ENCODE measurements at regions not wholly inside any gene's neighbourhood (a gene's known extent, or its start where the extent isn't known, plus 50 kb on each side); places are given as distances from the start of the nearest gene placed in this dataset.

GRCh38 chr15:70469651-70470555 lies 293.5 kb downstream of the UACA start:
- peaks cover 10% of the 10 kb centered on the region for H3K4me1 ChIP-seq (ENCODE audit: control insufficient read depth, insufficient read depth, low read length, poor library complexity, severe bottlenecking)
- H3K27ac ChIP-seq (ENCODE audit: low read depth, low read length, severe bottlenecking) = no peak overlapping the region
- H3K4me3 ChIP-seq (ENCODE audit: extremely low read depth, insufficient read depth, low read length, poor library complexity, severe bottlenecking) = no peak overlapping the region
- no peaks in the 10 kb centered on the region for H3K36me3 ChIP-seq (ENCODE audit: control insufficient read depth, insufficient read depth, low read length)
- 86 to 90% methylated on average over 7 to 9 of the region's 16 CpGs for WGBS, 2 experiments (ENCODE audit: insufficient coverage in 2 of 2)
- H3K9me3 ChIP-seq (ENCODE audit: control insufficient read depth, low read length) = no peaks in the 10 kb centered on the region

GRCh38 chr15:70469182-70469581 lies 294.2 kb downstream of the UACA start:
- H3K9me3 ChIP-seq (ENCODE audit: control insufficient read depth, low read length) = no peaks in the 10 kb centered on the region
- no peak overlapping the region for H3K4me3 ChIP-seq (ENCODE audit: extremely low read depth, insufficient read depth, low read length, poor library complexity, severe bottlenecking)
- 83 to 93% methylated on average over 2 of the region's 3 CpGs for WGBS, 2 experiments (ENCODE audit: insufficient coverage in 2 of 2)
- peaks cover 2% of the 10 kb centered on the region for H3K4me1 ChIP-seq (ENCODE audit: control insufficient read depth, insufficient read depth, low read length, poor library complexity, severe bottlenecking)
- H3K36me3 ChIP-seq (ENCODE audit: control insufficient read depth, insufficient read depth, low read length) = no peaks in the 10 kb centered on the region
- no peak overlapping the region for H3K27ac ChIP-seq (ENCODE audit: low read depth, low read length, severe bottlenecking)

DNA sequence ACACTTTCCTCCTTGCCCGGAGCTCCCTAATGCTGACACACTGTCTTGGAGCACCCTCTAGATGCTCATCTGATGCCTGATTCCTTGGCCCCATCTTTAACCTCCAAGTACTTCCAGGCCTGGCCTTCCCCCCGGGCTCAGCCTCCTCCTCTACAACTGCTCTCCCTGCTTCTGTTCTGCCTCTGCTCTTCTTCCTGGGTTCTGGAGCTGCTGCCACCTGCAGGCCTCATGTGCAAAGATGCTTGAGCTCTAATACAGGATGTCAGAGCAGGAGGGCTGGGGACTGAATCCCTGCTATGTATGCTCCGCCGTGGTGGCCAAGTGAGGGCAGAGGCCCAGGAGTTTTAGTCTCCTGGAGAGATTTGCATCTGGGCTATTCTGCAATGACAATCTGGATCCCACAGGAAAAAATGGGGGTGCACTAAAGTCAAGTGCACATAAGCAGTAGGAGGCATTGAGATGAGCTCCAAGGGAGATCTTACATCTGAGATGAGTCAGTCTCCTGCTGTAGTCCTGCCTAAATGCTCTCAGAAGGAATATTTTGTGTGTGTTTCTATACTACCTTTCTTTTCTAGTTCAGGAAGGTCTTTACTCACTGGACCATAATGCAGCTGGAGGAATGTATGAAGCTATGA lies 296.3 kb downstream of the UACA start:
- Histone ChIP-seq H3K27ac (ENCODE audit: low read depth, low read length, severe bottlenecking) (no peak overlapping the region), H3K4me3 (ENCODE audit: extremely low read depth, insufficient read depth, low read length, poor library complexity, severe bottlenecking) (no peak overlapping the region), H3K9me3 (ENCODE audit: control insufficient read depth, low read length) (no peaks in the 10 kb centered on the region), H3K36me3 (ENCODE audit: control insufficient read depth, insufficient read depth, low read length) (no peaks in the 10 kb centered on the region), H3K4me1 (ENCODE audit: control insufficient read depth, insufficient read depth, low read length, poor library complexity, severe bottlenecking) (no peaks in the 10 kb centered on the region)
- WGBS, 2 experiments (ENCODE audit: insufficient coverage in 2 of 2) = 53 to 58% methylated on average over 2 to 3 of the region's 4 CpGs

GRCh38 chr15:70466305-70466704 lies 297.1 kb downstream of the UACA start:
- H3K36me3 ChIP-seq (ENCODE audit: control insufficient read depth, insufficient read depth, low read length) = no peaks in the 10 kb centered on the region
- no peaks in the 10 kb centered on the region for H3K9me3 ChIP-seq (ENCODE audit: control insufficient read depth, low read length)
- H3K27ac ChIP-seq (ENCODE audit: low read depth, low read length, severe bottlenecking) = no peak overlapping the region
- H3K4me3 ChIP-seq (ENCODE audit: extremely low read depth, insufficient read depth, low read length, poor library complexity, severe bottlenecking) = no peak overlapping the region
- WGBS, 2 experiments (ENCODE audit: insufficient coverage in 2 of 2) = 40 to 58% methylated on average over 2 to 3 of the region's 3 CpGs
- no peaks in the 10 kb centered on the region for H3K4me1 ChIP-seq (ENCODE audit: control insufficient read depth, insufficient read depth, low read length, poor library complexity, severe bottlenecking)

DNA sequence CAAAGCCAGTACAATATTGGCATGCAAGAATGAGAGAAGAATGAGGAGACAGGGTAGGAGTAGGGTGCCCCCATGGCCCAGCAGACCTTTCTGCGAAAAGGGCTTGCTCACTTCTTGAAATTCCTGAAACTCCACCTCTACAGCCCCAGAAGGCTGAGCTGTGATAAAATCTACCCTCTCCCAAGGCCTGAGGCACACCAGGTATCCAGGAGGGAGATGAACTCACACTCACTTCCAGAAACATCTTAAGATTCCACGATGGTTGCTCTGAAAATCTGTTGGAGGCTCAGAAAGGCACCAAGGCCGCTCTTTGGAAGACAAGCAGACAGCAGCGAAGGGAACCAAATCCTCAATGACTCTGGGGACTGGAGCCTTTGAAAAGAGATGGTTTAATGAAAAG lies 297.5 kb downstream of the UACA start:
- 75 to 96% methylated on average over 2 of the region's 4 CpGs for whole genome bisulfite sequencing, 2 experiments (ENCODE audit: insufficient coverage in 2 of 2)
- no peak overlapping the region for H3K27ac ChIP-seq (ENCODE audit: low read depth, low read length, severe bottlenecking)
- H3K36me3 ChIP-seq (ENCODE audit: control insufficient read depth, insufficient read depth, low read length) = no peaks in the 10 kb centered on the region
- no peaks in the 10 kb centered on the region for H3K9me3 ChIP-seq (ENCODE audit: control insufficient read depth, low read length)
- H3K4me3 ChIP-seq (ENCODE audit: extremely low read depth, insufficient read depth, low read length, poor library complexity, severe bottlenecking) = no peak overlapping the region
- no peaks in the 10 kb centered on the region for H3K4me1 ChIP-seq (ENCODE audit: control insufficient read depth, insufficient read depth, low read length, poor library complexity, severe bottlenecking)

DNA sequence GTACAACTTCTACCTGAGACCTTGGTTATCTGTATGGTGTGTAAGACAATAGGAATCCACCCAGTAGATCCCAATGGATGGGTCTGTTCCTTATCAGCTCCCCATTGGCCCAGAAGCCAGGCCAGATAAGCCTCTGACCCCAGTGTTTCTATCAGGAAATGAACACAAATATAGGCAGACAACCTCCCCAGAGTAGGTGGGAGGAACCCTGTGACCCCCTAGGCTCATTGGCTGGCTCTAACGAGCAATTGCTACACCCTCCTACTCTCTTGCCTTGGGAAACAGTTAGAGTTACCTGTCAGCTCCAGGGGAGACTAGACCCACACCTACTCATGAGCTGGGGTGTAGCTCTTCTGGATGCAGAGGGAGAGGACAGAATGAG lies 299.9 kb downstream of the UACA start:
- H3K9me3 ChIP-seq (ENCODE audit: control insufficient read depth, low read length) = no peaks in the 10 kb centered on the region
- no peaks in the 10 kb centered on the region for H3K4me1 ChIP-seq (ENCODE audit: control insufficient read depth, insufficient read depth, low read length, poor library complexity, severe bottlenecking)
- no peaks in the 10 kb centered on the region for H3K36me3 ChIP-seq (ENCODE audit: control insufficient read depth, insufficient read depth, low read length)
- no peak overlapping the region for H3K27ac ChIP-seq (ENCODE audit: low read depth, low read length, severe bottlenecking)
- WGBS, 2 experiments (ENCODE audit: insufficient coverage in 2 of 2) = 0% methylated on average over 1 of the region's 1 CpG; no CpG with 5 or more reads in 1 of the 2 experiments
- no peak overlapping the region for H3K4me3 ChIP-seq (ENCODE audit: extremely low read depth, insufficient read depth, low read length, poor library complexity, severe bottlenecking)

GRCh38 chr15:70461992-70462391 lies 301.4 kb downstream of the UACA start:
- Histone ChIP-seq H3K4me1 (ENCODE audit: control insufficient read depth, insufficient read depth, low read length, poor library complexity, severe bottlenecking) (no peaks in the 10 kb centered on the region), H3K4me3 (ENCODE audit: extremely low read depth, insufficient read depth, low read length, poor library complexity, severe bottlenecking) (no peak overlapping the region), H3K9me3 (ENCODE audit: control insufficient read depth, low read length) (no peaks in the 10 kb centered on the region), H3K36me3 (ENCODE audit: control insufficient read depth, insufficient read depth, low read length) (no peaks in the 10 kb centered on the region), H3K27ac (ENCODE audit: low read depth, low read length, severe bottlenecking) (no peak overlapping the region)
- 86% methylated on average over 1 of the region's 1 CpG; no CpG with 5 or more reads in 1 of the 2 experiments for WGBS, 2 experiments (ENCODE audit: insufficient coverage in 2 of 2)

GRCh38 chr15:70461017-70461416 lies 302.3 kb downstream of the UACA start:
- Histone ChIP-seq H3K4me3 (ENCODE audit: extremely low read depth, insufficient read depth, low read length, poor library complexity, severe bottlenecking) (no peak overlapping the region), H3K4me1 (ENCODE audit: control insufficient read depth, insufficient read depth, low read length, poor library complexity, severe bottlenecking) (no peaks in the 10 kb centered on the region), H3K36me3 (ENCODE audit: control insufficient read depth, insufficient read depth, low read length) (no peaks in the 10 kb centered on the region), H3K9me3 (ENCODE audit: control insufficient read depth, low read length) (no peaks in the 10 kb centered on the region), H3K27ac (ENCODE audit: low read depth, low read length, severe bottlenecking) (no peak overlapping the region)
- 83% methylated on average over 1 of the region's 1 CpG; no CpG with 5 or more reads in 1 of the 2 experiments for WGBS, 2 experiments (ENCODE audit: insufficient coverage in 2 of 2)

DNA sequence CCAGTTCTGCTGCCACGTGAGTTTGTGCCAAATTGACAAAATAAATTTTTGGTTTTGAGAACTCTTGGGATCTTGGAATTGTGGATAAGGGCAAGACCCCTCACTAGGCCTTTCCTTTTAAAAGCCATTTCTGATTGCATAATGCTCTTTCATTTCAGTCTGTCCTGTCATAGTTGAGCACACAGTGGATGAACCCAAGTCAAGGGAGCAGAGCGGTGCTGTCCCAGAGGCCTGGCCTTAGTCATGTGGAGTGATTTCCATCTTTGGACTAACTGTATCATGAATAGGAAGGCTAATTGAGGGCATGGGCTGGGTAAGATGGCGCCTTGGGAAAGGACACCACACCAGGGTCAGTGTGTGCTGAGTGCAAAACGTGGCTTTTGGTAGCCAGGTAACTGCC lies 304.0 kb downstream of the UACA start:
- no peaks in the 10 kb centered on the region for H3K36me3 ChIP-seq (ENCODE audit: control insufficient read depth, insufficient read depth, low read length)
- no peaks in the 10 kb centered on the region for H3K9me3 ChIP-seq (ENCODE audit: control insufficient read depth, low read length)
- H3K4me1 ChIP-seq (ENCODE audit: control insufficient read depth, insufficient read depth, low read length, poor library complexity, severe bottlenecking) = no peaks in the 10 kb centered on the region
- WGBS, 2 experiments (ENCODE audit: insufficient coverage in 2 of 2) = 89 to 93% methylated on average over 3 of the region's 4 CpGs
- H3K27ac ChIP-seq (ENCODE audit: low read depth, low read length, severe bottlenecking) = no peak overlapping the region
- H3K4me3 ChIP-seq (ENCODE audit: extremely low read depth, insufficient read depth, low read length, poor library complexity, severe bottlenecking) = no peak overlapping the region

DNA sequence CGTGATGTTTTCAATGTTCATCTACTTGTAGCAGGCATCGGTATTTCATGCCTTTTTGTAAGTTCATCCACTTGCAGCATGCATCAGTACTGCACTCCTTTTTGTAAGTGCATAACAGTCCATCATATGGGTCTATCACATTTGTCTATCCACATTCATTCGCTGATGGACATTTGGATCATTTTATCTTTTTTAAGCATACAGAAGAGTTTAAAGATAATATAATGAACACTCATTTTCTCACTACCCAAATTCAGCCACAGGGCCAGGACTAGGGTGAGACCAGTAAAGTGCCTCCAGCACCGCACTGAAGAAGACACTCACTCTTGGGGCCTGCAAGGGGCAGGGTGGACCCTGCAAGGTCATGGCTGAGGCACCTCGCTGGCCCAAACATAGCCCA lies 309.6 kb downstream of the UACA start:
- H3K4me3 ChIP-seq (ENCODE audit: extremely low read depth, insufficient read depth, low read length, poor library complexity, severe bottlenecking) = no peak overlapping the region
- 88% methylated on average over 1 to 4 of the region's 5 CpGs for WGBS, 2 experiments (ENCODE audit: insufficient coverage in 2 of 2)

DNA sequence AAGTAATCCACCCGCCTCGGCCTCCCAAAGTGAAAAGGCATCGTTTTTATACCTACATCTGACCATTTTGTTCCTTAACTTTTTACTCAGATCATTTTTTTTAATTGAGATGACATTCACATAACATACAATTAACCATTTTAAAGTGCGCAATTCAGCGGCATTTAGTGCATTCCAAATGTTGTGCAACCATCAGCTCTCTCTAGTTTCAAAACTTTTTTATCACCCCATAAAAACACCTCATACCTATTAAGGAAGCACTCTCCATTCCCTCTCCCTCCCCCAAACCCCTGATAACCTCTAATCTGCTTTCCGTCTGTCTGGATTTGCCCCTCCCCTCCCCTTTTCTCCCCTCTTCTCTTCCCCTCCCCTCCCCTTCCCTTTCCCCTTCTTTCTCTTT lies 310.1 kb downstream of the UACA start:
- Histone ChIP-seq H3K4me3 (ENCODE audit: extremely low read depth, insufficient read depth, low read length, poor library complexity, severe bottlenecking) (no peak overlapping the region), H3K27ac (ENCODE audit: low read depth, low read length, severe bottlenecking) (no peak overlapping the region), H3K36me3 (ENCODE audit: control insufficient read depth, insufficient read depth, low read length) (no peaks in the 10 kb centered on the region), H3K9me3 (ENCODE audit: control insufficient read depth, low read length) (no peaks in the 10 kb centered on the region), H3K4me1 (ENCODE audit: control insufficient read depth, insufficient read depth, low read length, poor library complexity, severe bottlenecking) (no peaks in the 10 kb centered on the region)
- WGBS, 2 experiments (ENCODE audit: insufficient coverage in 2 of 2) = 79 to 93% methylated on average over 5 to 6 of the region's 6 CpGs

More for the DNA sequence above, 309.6 kb downstream of the UACA start:
- H3K27ac ChIP-seq (ENCODE audit: low read depth, low read length, severe bottlenecking) = no peak overlapping the region
- no peaks in the 10 kb centered on the region for H3K4me1 ChIP-seq (ENCODE audit: control insufficient read depth, insufficient read depth, low read length, poor library complexity, severe bottlenecking)
- H3K36me3 ChIP-seq (ENCODE audit: control insufficient read depth, insufficient read depth, low read length) = no peaks in the 10 kb centered on the region
- no peaks in the 10 kb centered on the region for H3K9me3 ChIP-seq (ENCODE audit: control insufficient read depth, low read length)

Data from mesodermal cell (in vitro differentiated cells).